GM19372 (cell line): ENCODE measurements at regions not wholly inside any gene's neighbourhood (a gene's known extent, or its start where the extent isn't known, plus 50 kb on each side); places are given as distances from the start of the nearest gene placed in this dataset.

ENCODE experiments used
- ATAC-seq: cut with Tn5 transposase; IDR thresholded peaks from one replicate; pipeline ENCODE4 v1.9.1; 2021; ENCODE audit warnings: mild to moderate bottlenecking, low read depth, moderate library complexity; ENCODE audit not compliant: unreplicated experiment

DNA sequence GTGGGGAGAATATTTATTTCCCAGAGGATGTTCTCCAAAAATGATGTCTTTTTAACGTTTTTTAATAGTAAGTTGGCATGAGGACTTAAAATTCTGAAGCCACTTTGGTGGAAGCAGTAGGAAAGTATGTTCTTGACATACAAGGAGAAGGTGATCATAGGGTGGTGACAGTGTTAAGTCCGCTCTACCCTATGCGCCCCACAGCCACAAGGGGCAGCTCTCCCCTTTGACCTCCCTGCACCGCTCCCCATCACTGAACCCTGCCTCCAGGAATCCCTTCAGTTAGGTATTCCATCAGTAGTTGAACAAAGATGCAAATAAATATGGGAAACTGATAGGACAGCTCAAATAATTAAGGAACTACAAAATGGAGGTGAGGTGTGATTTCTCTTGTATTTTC is 111.4 kb downstream of the PLEKHG1 start:
- no peak for ATAC-seq

GRCh38 chr6:150711584-150712504 is 112.2 kb downstream of the PLEKHG1 start:
- no peak for ATAC-seq

DNA sequence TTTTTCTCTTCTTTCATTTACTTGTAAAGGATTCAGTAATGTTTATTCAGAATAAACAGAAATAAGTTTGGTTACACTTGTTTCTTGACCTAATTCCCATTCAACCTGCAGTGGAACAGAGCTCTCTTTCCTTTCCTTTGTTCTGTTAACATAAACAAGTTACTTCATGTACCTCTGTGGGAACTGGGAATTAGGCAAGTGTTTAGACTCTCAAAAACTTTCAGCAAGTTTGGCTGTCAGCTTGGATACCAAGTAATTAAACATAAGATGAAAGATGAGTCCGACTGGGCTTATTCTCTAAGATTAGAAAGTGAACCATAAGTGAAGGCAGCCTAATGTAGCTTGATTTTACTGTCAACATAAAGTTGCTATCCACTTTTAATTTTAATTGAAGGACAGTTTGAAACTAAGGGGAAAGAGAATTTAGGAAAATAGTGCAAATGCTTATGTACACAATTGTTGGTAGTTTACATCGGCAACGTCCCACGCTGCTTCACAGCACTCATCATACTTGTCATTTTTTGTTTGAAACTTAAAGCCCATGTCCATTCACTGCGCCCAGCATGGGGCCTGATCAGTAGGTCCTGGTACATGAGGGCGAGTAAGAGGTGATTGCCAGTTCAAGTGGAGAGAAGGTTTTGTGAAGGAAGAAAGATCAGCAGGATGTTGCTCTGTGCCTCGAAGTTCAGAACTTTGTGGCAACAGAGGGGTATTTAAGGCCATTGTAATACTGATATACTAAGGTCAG is 113.0 kb downstream of the PLEKHG1 start:
- no peak for ATAC-seq

- ATAC-seq = no peak
These were observed 113.8 kb downstream of the PLEKHG1 start for GRCh38 chr6:150713487-150713886.

GRCh38 chr6:150713931-150714330 is 114.2 kb downstream of the PLEKHG1 start:
- ATAC-seq = no peak

- ATAC-seq = no peak
These were observed 115.4 kb downstream of the PLEKHG1 start for GRCh38 chr6:150715133-150715532.

DNA sequence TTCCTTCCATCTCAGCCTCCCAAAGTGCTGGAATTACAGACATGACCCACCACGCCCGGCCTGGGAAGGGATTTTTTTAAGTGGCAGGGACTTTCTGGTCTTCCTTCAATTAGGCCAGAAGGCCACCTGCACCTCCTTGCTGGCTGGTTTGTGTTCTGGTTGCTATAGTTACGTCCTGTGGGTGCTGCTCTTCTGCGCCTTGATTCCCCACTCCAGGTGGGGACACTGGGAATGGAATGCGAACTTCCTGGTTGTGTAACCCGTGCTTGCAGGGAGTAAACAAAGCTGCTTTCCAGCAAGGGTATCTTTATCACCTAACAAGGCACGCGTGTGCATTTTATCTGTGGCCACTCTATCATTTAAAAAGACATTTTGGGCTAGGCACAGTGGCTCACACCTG is 117.7 kb downstream of the PLEKHG1 start:
- no peak for ATAC-seq

DNA sequence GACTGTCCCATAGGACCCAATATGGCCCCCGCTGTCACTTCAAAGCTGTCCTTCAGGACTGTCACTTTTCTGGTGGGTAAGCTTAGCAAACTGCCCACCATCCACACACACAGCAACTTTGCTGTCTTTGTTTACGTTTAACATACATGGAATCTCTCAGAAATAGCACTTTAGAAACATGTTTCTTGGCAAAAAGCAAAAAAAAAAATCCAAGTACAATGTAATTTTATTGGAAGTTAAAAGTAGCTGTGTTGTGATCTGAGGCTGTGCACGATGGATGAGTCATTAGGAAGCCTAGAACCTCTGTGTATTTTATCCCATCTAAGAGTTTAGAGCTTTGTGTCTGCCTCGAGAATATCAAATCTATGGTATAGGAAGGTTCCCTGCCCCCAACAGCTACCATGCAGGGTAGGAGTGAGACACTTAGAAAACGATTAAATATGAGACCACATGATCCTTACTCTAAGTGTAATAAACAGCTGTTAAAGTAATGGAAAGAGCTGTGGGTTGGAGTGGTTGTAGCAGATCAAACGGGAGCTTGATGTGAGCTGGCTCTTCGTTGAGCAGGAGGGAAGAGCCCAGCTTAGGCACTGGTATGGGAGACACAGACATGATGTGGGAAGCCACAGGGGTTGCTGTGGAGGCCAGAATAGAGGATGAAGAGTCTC is 119.5 kb downstream of the PLEKHG1 start:
- ATAC-seq = no peak

DNA sequence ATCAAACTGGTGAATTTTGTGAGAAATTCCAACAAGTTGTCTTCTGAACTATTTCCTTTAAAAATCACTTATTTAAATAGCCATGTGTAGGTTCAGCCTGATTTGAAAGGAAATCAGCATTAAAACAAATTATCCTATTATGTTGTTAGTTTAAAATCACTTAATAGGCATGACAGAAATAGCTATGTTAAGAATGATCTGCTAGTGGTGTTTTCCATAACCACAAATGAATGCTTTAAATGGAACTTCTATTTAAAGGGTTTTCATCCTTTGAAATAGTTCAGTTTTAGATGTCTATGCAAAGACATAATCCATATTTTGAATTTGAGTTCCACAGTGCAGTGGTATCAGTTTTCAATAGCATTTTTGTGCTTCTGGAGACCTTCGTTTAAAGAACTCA is 120.1 kb downstream of the PLEKHG1 start:
- no peak for ATAC-seq

DNA sequence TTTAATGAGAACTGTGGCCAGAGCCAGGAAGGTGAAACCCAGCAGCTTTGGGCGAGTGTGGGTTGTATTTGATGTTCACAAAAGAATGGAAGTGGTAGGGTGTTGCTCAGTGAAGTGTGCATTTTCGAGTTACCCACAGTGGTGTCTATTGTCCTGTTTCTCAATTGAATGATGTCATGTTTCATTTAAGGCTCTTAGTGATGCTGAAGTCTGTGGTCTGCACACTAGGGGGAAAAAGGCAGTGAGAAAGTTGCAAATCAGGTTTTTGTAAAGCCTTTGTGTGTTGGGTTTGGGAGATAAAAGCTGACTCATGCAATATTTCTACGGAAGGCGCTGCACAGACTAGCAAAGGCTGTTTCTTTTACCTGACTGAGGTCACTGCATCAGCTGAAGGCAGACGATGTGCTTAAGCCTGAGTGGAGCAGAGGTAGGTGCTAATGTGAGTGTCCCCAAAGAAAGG is 121.1 kb downstream of the PLEKHG1 start:
- peak; percentile 94 for ATAC-seq

DNA sequence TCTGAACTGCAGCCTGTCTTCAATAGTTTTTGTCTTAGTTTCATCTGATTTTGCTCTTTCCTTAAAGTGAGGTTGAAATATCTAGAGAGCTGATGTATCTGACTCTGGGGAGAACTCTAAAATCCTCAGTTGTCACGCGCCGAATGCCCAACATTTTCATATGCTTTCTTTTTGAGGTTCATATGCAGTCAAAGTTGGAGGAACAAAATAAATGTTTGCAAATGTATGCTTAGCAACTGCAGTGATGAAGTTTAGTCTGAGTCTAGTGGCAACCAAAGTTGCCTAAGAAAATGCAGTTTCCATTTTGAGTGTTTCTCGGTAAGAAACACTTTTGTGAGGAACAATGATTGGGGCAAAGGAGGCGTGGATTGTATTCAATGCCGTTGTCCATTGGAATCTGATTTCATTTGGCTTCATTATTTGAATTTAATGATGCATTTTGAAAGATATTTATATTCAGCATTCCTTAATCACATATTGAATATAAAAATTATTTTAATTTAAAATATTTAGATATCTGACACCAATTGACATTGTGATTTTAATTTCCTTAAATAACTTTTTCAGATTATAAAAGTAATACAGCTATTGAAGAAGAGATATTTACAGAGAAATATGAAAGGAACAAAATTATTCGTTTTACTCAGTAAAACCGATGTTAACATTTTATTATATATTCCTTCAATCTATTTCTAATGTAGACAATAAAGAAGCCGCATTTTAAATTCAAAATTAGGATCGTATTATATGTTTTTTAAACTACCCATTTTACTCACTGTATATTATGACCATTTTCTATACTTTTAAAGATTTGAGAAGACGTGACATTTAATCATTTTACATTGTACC is 122.0 kb downstream of the PLEKHG1 start:
- no peak for ATAC-seq

- no peak for ATAC-seq
These were observed 123.1 kb downstream of the PLEKHG1 start for GRCh38 chr6:150722614-150723344.

GRCh38 chr6:150723345-150723658 is 123.6 kb downstream of the PLEKHG1 start:
- no peak for ATAC-seq

DNA sequence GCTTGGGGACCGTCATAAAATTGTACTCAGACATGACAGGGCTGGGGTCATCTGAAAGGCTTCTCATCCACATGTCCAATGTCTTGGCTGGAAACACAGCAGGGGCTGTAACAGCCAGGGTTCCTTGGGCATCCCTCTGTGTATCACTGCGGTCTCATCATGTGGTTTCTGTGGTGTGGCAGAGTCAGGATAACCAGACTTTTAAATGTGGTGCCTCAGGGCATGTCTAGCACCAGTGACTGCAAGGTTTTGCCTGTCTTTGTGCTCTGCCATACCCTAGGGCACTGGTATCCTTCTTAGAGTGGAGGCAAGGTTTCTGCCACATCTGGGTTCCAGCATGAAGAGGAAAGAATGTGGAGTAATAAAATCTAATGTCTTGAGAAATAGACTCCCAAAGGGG is 124.2 kb downstream of the PLEKHG1 start:
- no peak for ATAC-seq

DNA sequence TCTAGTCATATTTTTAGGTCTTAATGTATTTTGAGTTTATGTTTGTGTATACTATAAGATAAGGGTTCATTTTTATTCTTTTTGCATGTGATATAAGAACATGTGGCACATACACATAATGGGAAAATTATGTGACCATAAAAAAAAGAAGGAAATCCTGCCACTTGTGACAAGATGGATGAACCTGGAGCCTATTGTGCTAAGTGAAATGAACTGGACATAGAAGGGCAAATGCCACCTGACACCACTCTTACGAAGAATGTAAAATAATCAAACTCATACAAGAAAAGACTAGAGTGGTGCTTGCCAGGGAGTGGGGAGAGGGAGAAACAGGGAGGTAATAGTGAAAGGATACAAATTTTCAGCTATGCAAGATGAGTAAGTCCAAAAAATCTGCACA is 126.1 kb downstream of the PLEKHG1 start:
- no peak for ATAC-seq

DNA sequence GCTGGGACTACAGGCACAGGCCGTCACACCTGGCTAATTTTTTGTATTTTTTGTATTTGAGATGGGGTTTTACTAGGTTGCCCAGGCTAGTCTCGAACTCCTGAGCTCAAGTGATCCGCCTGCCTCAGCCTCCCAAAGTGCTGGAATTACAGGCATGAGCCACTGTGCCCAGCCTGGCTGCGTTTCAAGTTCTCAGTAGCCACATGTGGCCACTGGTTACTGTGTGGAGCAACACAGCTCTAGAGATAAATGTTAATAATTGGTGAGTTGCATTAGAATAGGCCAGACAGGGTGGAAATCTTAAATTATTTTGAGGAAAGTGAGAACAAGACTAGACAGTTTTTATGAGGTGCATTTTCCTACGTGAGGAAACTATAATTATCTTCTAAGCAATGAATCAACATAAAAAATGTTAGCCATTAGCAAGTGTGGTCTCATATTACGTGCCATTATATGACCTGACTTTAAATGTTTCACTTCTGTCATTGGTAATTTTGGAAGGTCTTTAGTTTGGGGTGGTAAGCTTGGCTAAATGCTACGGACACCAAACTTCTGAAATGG is 129.6 kb downstream of the PLEKHG1 start:
- ATAC-seq = no peak

DNA sequence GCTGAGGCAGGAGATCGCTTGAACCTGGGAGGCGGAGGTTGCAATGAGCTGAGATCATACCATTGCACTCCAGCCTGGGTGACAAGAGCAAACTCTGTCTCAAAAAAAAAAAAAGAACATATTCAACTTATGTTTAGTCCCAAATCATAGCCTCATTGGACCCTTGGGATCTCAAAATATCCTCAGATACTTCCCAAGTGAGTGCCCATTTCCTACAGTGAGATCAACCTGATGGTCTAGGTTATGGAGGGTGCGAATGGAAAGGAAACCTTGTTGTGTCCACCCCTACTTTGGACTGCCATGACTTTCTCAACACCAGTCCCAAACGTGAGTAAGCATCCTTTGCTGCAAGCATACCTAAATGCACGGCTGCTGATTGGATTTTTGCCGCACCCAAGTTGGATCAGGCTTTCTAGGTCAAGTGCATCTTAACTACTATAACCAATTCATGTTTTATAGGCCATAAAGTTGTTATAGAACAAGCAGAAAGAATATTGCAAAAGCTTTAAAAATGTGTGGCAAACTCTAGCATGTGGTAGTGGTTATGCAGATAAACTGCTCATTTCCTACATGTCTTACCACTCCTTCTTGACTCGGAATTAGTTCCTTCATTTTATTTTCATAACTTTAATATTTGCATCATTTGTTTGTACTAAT is 131.2 kb downstream of the PLEKHG1 start:
- no peak for ATAC-seq

DNA sequence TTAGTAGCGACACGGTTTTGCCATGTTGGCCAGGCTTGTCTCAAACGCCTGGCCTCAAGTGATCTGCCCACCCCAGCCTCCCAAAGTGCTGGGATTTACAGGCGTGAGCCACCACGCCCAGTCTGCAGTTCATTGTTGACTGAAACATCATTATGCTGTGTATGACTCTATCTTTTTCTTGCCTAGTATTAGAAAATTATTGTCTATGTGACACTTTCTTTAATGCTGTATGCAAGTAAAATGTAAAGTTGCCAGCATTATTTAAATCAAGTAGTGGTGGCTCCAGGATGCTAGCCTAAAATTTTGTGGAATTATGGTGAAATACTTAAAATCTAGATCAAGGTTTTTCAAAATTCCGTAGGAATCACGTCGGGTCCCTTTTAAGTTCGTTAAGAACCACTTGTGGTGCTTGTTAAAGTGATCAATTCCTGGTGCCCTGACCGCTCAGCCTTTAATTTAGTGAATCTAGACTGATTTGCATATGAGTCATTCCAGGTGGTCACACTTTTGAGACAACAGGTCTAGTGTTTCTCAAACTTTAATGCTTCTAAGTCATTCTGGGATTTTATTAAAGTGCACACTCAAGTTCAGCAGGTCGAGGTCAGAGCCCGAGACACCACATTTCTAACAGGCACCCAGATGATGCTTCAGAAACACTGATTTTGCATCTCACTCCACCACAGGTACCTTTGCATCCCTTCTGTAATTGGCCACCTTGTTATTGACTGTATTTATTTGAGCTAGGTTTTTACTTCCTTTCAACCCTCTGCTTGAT is 132.6 kb upstream of the MTHFD1L start:
- no peak for ATAC-seq
